ENCODE measurements at regions not wholly inside any gene's neighbourhood (a gene's known extent, or its start where the extent isn't known, plus 50 kb on each side); places are given as distances from the start of the nearest gene placed in this dataset.
"Not testable (repeated sequence)": the region's sequence is repeated elsewhere in the genome, so short reads cannot be mapped to it uniquely, and the experiment has no call there.

GRCh38 chr13:111005808-111006505 lies 91.1 kb upstream of the ANKRD10 start:
- DNase-seq (ENCODE audit: low spot score), result peak; percentile 63

- DNase-seq (ENCODE audit: low spot score), result peak; percentile 44
Observed at GRCh38 chr13:111005364-111005763, 90.5 kb upstream of the ANKRD10 start.

- no peak for DNase-seq (ENCODE audit: low spot score)
Observed at GRCh38 chr13:111004444-111004843, 89.6 kb upstream of the ANKRD10 start.

- DNase-seq (ENCODE audit: low spot score), result no peak
Observed at GRCh38 chr13:111001636-111002035, 86.8 kb upstream of the ANKRD10 start.

GRCh38 chr13:110993788-110994187 lies 78.9 kb upstream of the ANKRD10 start:
- no peak for DNase-seq (ENCODE audit: low spot score)

- DNase-seq (ENCODE audit: low spot score), result no peak
Observed at GRCh38 chr13:110991991-110992508, 77.2 kb upstream of the ANKRD10 start.

GRCh38 chr13:110989331-110989730 lies 74.5 kb upstream of the ANKRD10 start:
- peak; percentile 36 for DNase-seq (ENCODE audit: low spot score)

- DNase-seq (ENCODE audit: low spot score), result peak; percentile 20
Observed at GRCh38 chr13:110985541-110985940, 70.7 kb upstream of the ANKRD10 start.

GRCh38 chr13:110984798-110985197 lies 69.9 kb upstream of the ANKRD10 start:
- no peak for DNase-seq (ENCODE audit: low spot score)

GRCh38 chr13:110984381-110984780 lies 69.5 kb upstream of the ANKRD10 start:
- DNase-seq (ENCODE audit: low spot score), result no peak

GRCh38 chr13:110983241-110983640 lies 68.4 kb upstream of the ANKRD10 start:
- no peak for DNase-seq (ENCODE audit: low spot score)

GRCh38 chr13:110981379-110981778 lies 66.5 kb upstream of the ANKRD10 start:
- no peak for DNase-seq (ENCODE audit: low spot score)

GRCh38 chr13:110980921-110981320 lies 66.1 kb upstream of the ANKRD10 start:
- DNase-seq (ENCODE audit: low spot score), result no peak

- DNase-seq (ENCODE audit: low spot score), result not testable (repeated sequence)
Observed at GRCh38 chr13:110979149-110979548, 64.3 kb upstream of the ANKRD10 start.

GRCh38 chr13:110978390-110978789 lies 63.5 kb upstream of the ANKRD10 start:
- no peak for DNase-seq (ENCODE audit: low spot score)

GRCh38 chr13:110976785-110977184 lies 61.9 kb upstream of the ANKRD10 start:
- no peak for DNase-seq (ENCODE audit: low spot score)

GRCh38 chr13:110973007-110973700 lies 58.3 kb upstream of the ANKRD10 start:
- DNase-seq (ENCODE audit: low spot score), result no peak

GRCh38 chr13:110971486-110971885 lies 56.6 kb upstream of the ANKRD10 start:
- no peak for DNase-seq (ENCODE audit: low spot score)

- DNase-seq (ENCODE audit: low spot score), result peak; percentile 48
Observed at GRCh38 chr13:110967156-110967855, 52.4 kb upstream of the ANKRD10 start.

GRCh38 chr13:110965755-110966134 lies 50.9 kb upstream of the ANKRD10 start:
- no peak for DNase-seq (ENCODE audit: low spot score)

GRCh38 chr13:110965038-110965754 lies 50.3 kb upstream of the ANKRD10 start:
- DNase-seq (ENCODE audit: low spot score), result no peak

Data from GM03348 (cell line).